Keratinocyte (primary cell): ENCODE measurements at regions not wholly inside any gene's neighbourhood (a gene's known extent, or its start where the extent isn't known, plus 50 kb on each side); places are given as distances from the start of the nearest gene placed in this dataset.

Experiments used
- EZH2 ChIP-seq: IDR thresholded peaks from one replicate; pipeline ENCODE4 v1.6.1; 2012; ENCODE audit warnings: inconsistent platforms, mild to moderate bottlenecking, low read length, moderate library complexity
- TF ChIP-seq, protein P1 (sequence below), 3 experiments: IDR thresholded peaks in 1 of 3; conservative IDR thresholded peaks in 1 of 3; optimal IDR thresholded peaks in 1 of 3; 2 replicates in 2 of 3; 3 replicates in 1 of 3; pipeline versions ENCODE3 to v1.5.1; 2011; ENCODE audit warnings: low read length in 3 of 3, mild to moderate bottlenecking in 3 of 3, moderate library complexity in 2 of 3, control low read depth in 1 of 3, inconsistent platforms in 1 of 3; ENCODE audit not compliant: insufficient read depth in 2 of 3; ENCODE audit errors: extremely low read depth in 1 of 3

DNA sequence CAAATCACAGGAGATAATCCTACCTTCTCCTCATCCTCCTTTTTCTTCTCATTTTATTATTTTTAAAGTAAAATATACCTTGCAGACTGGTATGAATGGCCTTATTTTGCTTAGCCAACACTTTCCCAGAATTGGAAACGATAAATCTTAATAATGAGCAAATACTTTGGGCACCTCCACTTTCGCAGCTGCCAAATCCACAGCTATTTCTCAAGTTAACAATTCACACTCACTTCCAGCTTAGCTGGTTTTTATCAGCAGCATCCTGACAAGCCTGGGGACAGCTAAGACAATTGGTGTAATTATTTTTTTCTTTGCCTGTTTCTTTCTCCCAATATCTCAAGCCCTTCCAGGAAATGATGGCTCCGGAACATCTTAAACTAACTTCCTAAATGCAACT is 867.5 kb upstream of the TMEM132C start:
- TF ChIP-seq, protein P1, sequence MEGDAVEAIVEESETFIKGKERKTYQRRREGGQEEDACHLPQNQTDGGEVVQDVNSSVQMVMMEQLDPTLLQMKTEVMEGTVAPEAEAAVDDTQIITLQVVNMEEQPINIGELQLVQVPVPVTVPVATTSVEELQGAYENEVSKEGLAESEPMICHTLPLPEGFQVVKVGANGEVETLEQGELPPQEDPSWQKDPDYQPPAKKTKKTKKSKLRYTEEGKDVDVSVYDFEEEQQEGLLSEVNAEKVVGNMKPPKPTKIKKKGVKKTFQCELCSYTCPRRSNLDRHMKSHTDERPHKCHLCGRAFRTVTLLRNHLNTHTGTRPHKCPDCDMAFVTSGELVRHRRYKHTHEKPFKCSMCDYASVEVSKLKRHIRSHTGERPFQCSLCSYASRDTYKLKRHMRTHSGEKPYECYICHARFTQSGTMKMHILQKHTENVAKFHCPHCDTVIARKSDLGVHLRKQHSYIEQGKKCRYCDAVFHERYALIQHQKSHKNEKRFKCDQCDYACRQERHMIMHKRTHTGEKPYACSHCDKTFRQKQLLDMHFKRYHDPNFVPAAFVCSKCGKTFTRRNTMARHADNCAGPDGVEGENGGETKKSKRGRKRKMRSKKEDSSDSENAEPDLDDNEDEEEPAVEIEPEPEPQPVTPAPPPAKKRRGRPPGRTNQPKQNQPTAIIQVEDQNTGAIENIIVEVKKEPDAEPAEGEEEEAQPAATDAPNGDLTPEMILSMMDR (optimal IDR thresholded peaks at IDR 0.05 in 1 of 3, IDR thresholded peaks at IDR 0.05 in 1 of 3, conservative IDR thresholded peaks at IDR 0.05 in 1 of 3; ENCODE audit: extremely low read depth in 1 of 3, insufficient read depth in 2 of 3, low read length in 3 of 3), result no peak
- TF ChIP-seq EZH2, result no peak
